GM21723 (cell line): ENCODE measurements at regions not wholly inside any gene's neighbourhood (a gene's known extent, or its start where the extent isn't known, plus 50 kb on each side); places are given as distances from the start of the nearest gene placed in this dataset.

Experiments
- ATAC-seq: cut with Tn5 transposase; IDR thresholded peaks from one replicate; pipeline ENCODE4 v1.9.1; 2021; ENCODE audit warnings: mild to moderate bottlenecking, moderate library complexity; ENCODE audit not compliant: unreplicated experiment

- no peak for ATAC-seq
These were observed 51.2 kb upstream of the ROCK1 start for GRCh38 chr18:21162786-21163185.

- no peak for ATAC-seq
These were observed 52.3 kb upstream of the ROCK1 start for GRCh38 chr18:21163647-21164547.

GRCh38 chr18:21164548-21165095 is 53.0 kb upstream of the ROCK1 start:
- no peak for ATAC-seq

GRCh38 chr18:21167641-21168377 is 56.2 kb upstream of the ROCK1 start:
- no peak for ATAC-seq

GRCh38 chr18:21168880-21169279 is 57.3 kb upstream of the ROCK1 start:
- ATAC-seq = no peak

GRCh38 chr18:21177822-21178221 is 64.2 kb upstream of the GREB1L start:
- no peak for ATAC-seq

- ATAC-seq = peak; percentile 83
These were observed 62.3 kb upstream of the GREB1L start for GRCh38 chr18:21179590-21180220.

- ATAC-seq = no peak
These were observed 61.4 kb upstream of the GREB1L start for GRCh38 chr18:21180588-21180987.

- ATAC-seq = no peak
These were observed 60.3 kb upstream of the GREB1L start for GRCh38 chr18:21181766-21182165.

- ATAC-seq = no peak
These were observed 58.4 kb upstream of the GREB1L start for GRCh38 chr18:21183670-21184069.

- no peak for ATAC-seq
These were observed 57.5 kb upstream of the GREB1L start for GRCh38 chr18:21184396-21184996.

- ATAC-seq = no peak
These were observed 54.1 kb upstream of the GREB1L start for GRCh38 chr18:21187886-21188285.

- no peak for ATAC-seq
These were observed 50.3 kb upstream of the GREB1L start for GRCh38 chr18:21191596-21192307.
